ENCODE measurements at regions not wholly inside any gene's neighbourhood (a gene's known extent, or its start where the extent isn't known, plus 50 kb on each side); places are given as distances from the start of the nearest gene placed in this dataset.

GRCh38 chr2:207416900-207417299 is 112.9 kb upstream of the CREB1 start:
- H3K36me3 ChIP-seq (ENCODE audit: control insufficient read depth, insufficient read depth, low read length), result no peaks in the 10 kb centered on the region
- no TSS peak for BruUV-seq (replicated peaks)
- ATAC-seq (ENCODE audit: low read depth), result no peak
- H2BK20ac ChIP-seq (ENCODE audit: low read depth, low read length), result no peak overlapping the region
- intact Hi-C loops (cut with micrococcal nuclease), result no loop called here
- no peak for DNase-seq
- no peaks in the 10 kb centered on the region for H3K4me1 ChIP-seq (ENCODE audit: control insufficient read depth, insufficient read depth, low read length)
- no peak overlapping the region for H3K4me2 ChIP-seq (ENCODE audit: low read depth, low read length)
- H2AK9ac ChIP-seq (replicated peaks; ENCODE audit: low read depth, low read length, poor library complexity), result no peak overlapping the region
- no peak overlapping the region for H2AK5ac ChIP-seq (ENCODE audit: low read depth, low read length)
- no peak overlapping the region for H4K91ac ChIP-seq (ENCODE audit: insufficient read depth, low read depth, low read length)
- no CpG with 5 or more reads among the region's 2 CpGs for WGBS, 2 experiments (ENCODE audit: extremely low coverage in 2 of 2, insufficient read length in 1 of 2)
- H3K9me1 ChIP-seq (ENCODE audit: insufficient read depth, low read length), result no peaks in the 10 kb centered on the region
- H2AFZ ChIP-seq (replicated peaks; ENCODE audit: low read length, poor library complexity), result no peak overlapping the region
- no peak overlapping the region for H4K5ac ChIP-seq (ENCODE audit: low read depth, low read length)
- H3K14ac ChIP-seq (replicated peaks; ENCODE audit: low read depth, low read length), result no peak overlapping the region
- in situ Hi-C loops (cut with MboI; ENCODE audit: low sequenced_read_pairs), result no loop called here
- H3K27me3 ChIP-seq (ENCODE audit: control insufficient read depth, insufficient read depth, low read length), result peaks cover 4% of the 10 kb centered on the region
- H2BK120ac ChIP-seq (ENCODE audit: low read depth, low read length), result no peak overlapping the region
- dilution Hi-C loops (cut with HindIII; ENCODE audit: low sequenced_read_pairs, unreplicated experiment), result no loop called here
- H3K9me3 ChIP-seq (ENCODE audit: control insufficient read depth, insufficient read depth, low read length), result no peaks in the 10 kb centered on the region
- POLR2A ChIA-PET (ENCODE audit: unreplicated experiment), result no interaction called here
- no peak overlapping the region for H2BK5ac ChIP-seq (ENCODE audit: low read depth, low read length, poor library complexity, severe bottlenecking)
- CTCF ChIA-PET, result no interaction called here
- no peak overlapping the region for H3K4ac ChIP-seq (ENCODE audit: low read depth, low read length)
- no peak overlapping the region for H2BK15ac ChIP-seq (ENCODE audit: low read depth, low read length)
- no peak overlapping the region for H3K27ac ChIP-seq (ENCODE audit: insufficient read depth, low read length)
- no peak overlapping the region for H3K18ac ChIP-seq (ENCODE audit: low read depth, low read length)
- TF ChIP-seq FOS (IDR thresholded peaks at IDR 0.05; ENCODE audit: low read depth, low read length), result no peak
- TF ChIP-seq RCOR1 (IDR thresholded peaks at IDR 0.05; ENCODE audit: insufficient replicate concordance, low read length), result no peak
- TF ChIP-seq RFX5 (IDR thresholded peaks at IDR 0.05; ENCODE audit: low read depth, low read length), result no peak
- no peak for TF ChIP-seq CTCF (conservative IDR thresholded peaks at IDR 0.05; ENCODE audit: low read depth, low read length)
- TF ChIP-seq, protein P1, sequence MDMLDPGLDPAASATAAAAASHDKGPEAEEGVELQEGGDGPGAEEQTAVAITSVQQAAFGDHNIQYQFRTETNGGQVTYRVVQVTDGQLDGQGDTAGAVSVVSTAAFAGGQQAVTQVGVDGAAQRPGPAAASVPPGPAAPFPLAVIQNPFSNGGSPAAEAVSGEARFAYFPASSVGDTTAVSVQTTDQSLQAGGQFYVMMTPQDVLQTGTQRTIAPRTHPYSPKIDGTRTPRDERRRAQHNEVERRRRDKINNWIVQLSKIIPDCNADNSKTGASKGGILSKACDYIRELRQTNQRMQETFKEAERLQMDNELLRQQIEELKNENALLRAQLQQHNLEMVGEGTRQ (IDR thresholded peaks at IDR 0.05; ENCODE audit: low read depth, low read length), result no peak
- TF ChIP-seq MXI1 (IDR thresholded peaks at IDR 0.05; ENCODE audit: borderline replicate concordance, low read depth, low read length), result no peak
- no peak for TF ChIP-seq MAFK (IDR thresholded peaks at IDR 0.05; ENCODE audit: low read depth, low read length)
- TF ChIP-seq CEBPB (IDR thresholded peaks at IDR 0.05; ENCODE audit: low read depth, low read length), result no peak
- no peak for TF ChIP-seq CHD1 (IDR thresholded peaks at IDR 0.05; ENCODE audit: low read depth, low read length)
- no peak for TF ChIP-seq MAZ (IDR thresholded peaks at IDR 0.05; ENCODE audit: borderline replicate concordance, low read depth, low read length)
- no peak for TF ChIP-seq RAD21 (IDR thresholded peaks at IDR 0.05; ENCODE audit: low read length)
- TF ChIP-seq ELK1 (IDR thresholded peaks at IDR 0.05; ENCODE audit: borderline replicate concordance, low read depth, low read length), result no peak
- no peak for TF ChIP-seq POLR2A (IDR thresholded peaks at IDR 0.05; ENCODE audit: low read depth, low read length)
- no peak for TF ChIP-seq BHLHE40 (IDR thresholded peaks at IDR 0.05; ENCODE audit: low read depth, low read length)
- TF ChIP-seq SMC3 (IDR thresholded peaks at IDR 0.05; ENCODE audit: low read depth, low read length), result no peak
- no peak for TF ChIP-seq NFE2L2 (IDR thresholded peaks at IDR 0.05; ENCODE audit: low read depth, low read length)
- no peaks in the 10 kb centered on the region for H3K79me1 ChIP-seq (ENCODE audit: low read depth in 1 of 2, low read length in 2 of 2)
- H3K4me3 ChIP-seq (ENCODE audit: insufficient read depth, low read depth, low read length), result no peak overlapping the region
- H4K8ac ChIP-seq (ENCODE audit: low read depth in 2 of 2, low read length in 2 of 2), result no peak overlapping the region
- no peaks in the 10 kb centered on the region for H4K20me1 ChIP-seq (ENCODE audit: insufficient read depth, low read length)
- H3K9ac ChIP-seq (ENCODE audit: low read depth, low read length), result no peak overlapping the region
- H3K23ac ChIP-seq (ENCODE audit: low read depth, low read length), result no peak overlapping the region
- H3K56ac ChIP-seq (ENCODE audit: extremely low read depth, insufficient read depth, low read length), result no peak overlapping the region

All from IMR-90 (cell line).